ENCODE measurements at regions not wholly inside any gene's neighbourhood (a gene's known extent, or its start where the extent isn't known, plus 50 kb on each side); places are given as distances from the start of the nearest gene placed in this dataset.

- POLR2A ChIA-PET: no interaction called here
- H3K36me3 ChIP-seq (ENCODE audit: control insufficient read depth in 2 of 2, insufficient read depth in 1 of 2, low read length in 2 of 2): no peaks in the 10 kb centered on the region
- no peak overlapping the region for H3K4me3 ChIP-seq (ENCODE audit: low read depth, low read length)
- CTCF ChIA-PET: interaction anchor here (0.5 to 0.7 kb wide), 3 partner anchors 14 to 160 kb away, joined by 3 to 7 read pairs (median 3); no protein-coding TSS in a partner anchor
- TF ChIP-seq ZNF114 (tag by site-specific recombination; IDR thresholded peaks at IDR 0.05) (no peak), KLF9 (tag by site-specific recombination; IDR thresholded peaks at IDR 0.05; ENCODE audit: low read depth) (no peak), ZNF621 (tag by site-specific recombination; IDR thresholded peaks at IDR 0.05) (no peak), ZNF302 (tag by site-specific recombination; IDR thresholded peaks at IDR 0.05; ENCODE audit: low read depth) (no peak), ZNF610 (tag by site-specific recombination; IDR thresholded peaks at IDR 0.05; ENCODE audit: borderline replicate concordance) (no peak), ZNF280D (tag by site-specific recombination; IDR thresholded peaks at IDR 0.05) (no peak), SALL2 (tag by site-specific recombination; IDR thresholded peaks at IDR 0.05; ENCODE audit: borderline replicate concordance) (no peak), ZNF600 (tag by site-specific recombination; IDR thresholded peaks at IDR 0.05) (no peak), ZNF560 (tag by site-specific recombination; IDR thresholded peaks at IDR 0.05; ENCODE audit: borderline replicate concordance) (no peak), ZNF335 (tag by site-specific recombination; conservative IDR thresholded peaks at IDR 0.05) (no peak), ZNF791 (tag by site-specific recombination; IDR thresholded peaks at IDR 0.05) (no peak), ZIC2 (tag by site-specific recombination; IDR thresholded peaks at IDR 0.05) (no peak)
- no peak overlapping the region for H3K27ac ChIP-seq (ENCODE audit: extremely low read depth, low read depth, low read length)
- H3K4me1 ChIP-seq (ENCODE audit: control insufficient read depth, insufficient read depth, low read length): no peaks in the 10 kb centered on the region
- no peaks in the 10 kb centered on the region for H3K9me3 ChIP-seq (ENCODE audit: control insufficient read depth, insufficient read depth, low read depth, low read length)
These were observed 182.2 kb downstream of the NNT start for GRCh38 chr5:43785198-43785597.

- H3K9me3 ChIP-seq (ENCODE audit: control insufficient read depth, insufficient read depth, low read depth, low read length): no peaks in the 10 kb centered on the region
- POLR2A ChIA-PET: no interaction called here
- no peaks in the 10 kb centered on the region for H3K4me1 ChIP-seq (ENCODE audit: control insufficient read depth, insufficient read depth, low read length)
- CTCF ChIA-PET: interaction anchor here (0.6 kb wide), 1 partner anchor 549 kb away, joined by 3 read pairs; no protein-coding TSS in a partner anchor
- TF ChIP-seq ZNF707 (tag by site-specific recombination; IDR thresholded peaks at IDR 0.05) (no peak), ZBTB10 (tag by site-specific recombination; IDR thresholded peaks at IDR 0.05) (no peak), GFI1B (tag by site-specific recombination; IDR thresholded peaks at IDR 0.05) (no peak), ZNF76 (tag by site-specific recombination; IDR thresholded peaks at IDR 0.05; ENCODE audit: borderline replicate concordance, low read depth) (no peak), KLF9 (tag by site-specific recombination; IDR thresholded peaks at IDR 0.05; ENCODE audit: low read depth) (no peak), ZBTB49 (tag by site-specific recombination; IDR thresholded peaks at IDR 0.05; ENCODE audit: low read depth) (no peak), GLIS2 (tag by site-specific recombination; IDR thresholded peaks at IDR 0.05) (no peak), SALL2 (tag by site-specific recombination; IDR thresholded peaks at IDR 0.05; ENCODE audit: borderline replicate concordance) (no peak), ZNF701 (tag by site-specific recombination; IDR thresholded peaks at IDR 0.05) (no peak), ELK4 (IDR thresholded peaks at IDR 0.05; ENCODE audit: borderline replicate concordance, low read depth, low read length) (no peak), MEIS1 (CRISPR knock-in tag; IDR thresholded peaks at IDR 0.05; ENCODE audit: borderline replicate concordance) (no peak), OVOL3 (tag by site-specific recombination; IDR thresholded peaks at IDR 0.05) (no peak), ZNF146 (tag by site-specific recombination; IDR thresholded peaks at IDR 0.05) (no peak)
- H3K36me3 ChIP-seq (ENCODE audit: control insufficient read depth in 2 of 2, insufficient read depth in 1 of 2, low read length in 2 of 2): no peaks in the 10 kb centered on the region
- no peak overlapping the region for H3K4me3 ChIP-seq (ENCODE audit: low read depth, low read length)
- H3K27ac ChIP-seq (ENCODE audit: extremely low read depth, low read depth, low read length): no peak overlapping the region
These were observed 177.6 kb downstream of the NNT start for GRCh38 chr5:43780586-43780985.

Measured in HEK293 (cell line).